Bronchial epithelial cell (primary cell): ENCODE measurements at regions not wholly inside any gene's neighbourhood (a gene's known extent, or its start where the extent isn't known, plus 50 kb on each side); places are given as distances from the start of the nearest gene placed in this dataset.

Source experiments
- DNase-seq: peaks from one replicate; pipeline ENCODE4 v3.0.0-alpha.2; 2010; ENCODE audit warnings: low read depth
- FAIRE-seq: peaks from 2 replicates; lab custom pipeline; 2011; peaks lifted over from hg19 to GRCh38; lab: Jason Lieb, UNC
- H3K27me3 ChIP-seq: 2 replicates; pipeline ENCODE4 v1.5.1; 2011; ENCODE audit warnings: low read length; ENCODE audit not compliant: control insufficient read depth, insufficient read depth
- H3K36me3 ChIP-seq: 2 replicates; pipeline ENCODE4 v1.5.1; 2011; ENCODE audit warnings: low read length; ENCODE audit not compliant: control insufficient read depth, insufficient read depth
- H3K4me3 ChIP-seq: 2 replicates; pipeline ENCODE4 v1.5.1; 2011; ENCODE audit warnings: mild to moderate bottlenecking, low read depth, low read length, control low read depth
- CTCF ChIP-seq: IDR thresholded peaks from 2 replicates; pipeline ENCODE4 v1.5.1; 2011; ENCODE audit warnings: mild to moderate bottlenecking, moderate library complexity, low read length, control low read depth, inconsistent platforms; ENCODE audit not compliant: insufficient read depth, severe bottlenecking

GRCh38 chr4:66339007-66339406 lies 668.7 kb upstream of the EPHA5 start:
- TF ChIP-seq CTCF, result no peak
- no peaks in the 10 kb centered on the region for H3K36me3 ChIP-seq
- no peak overlapping the region for H3K4me3 ChIP-seq
- no peaks in the 10 kb centered on the region for H3K27me3 ChIP-seq
- DNase-seq (no peak), FAIRE-seq (no peak)

GRCh38 chr4:66331761-66332160 lies 661.5 kb upstream of the EPHA5 start:
- FAIRE-seq (no peak), DNase-seq (no peak)
- H3K27me3 ChIP-seq, result no peaks in the 10 kb centered on the region

GRCh38 chr4:66330125-66330524 lies 659.8 kb upstream of the EPHA5 start:
- FAIRE-seq (no peak), DNase-seq (no peak)
- TF ChIP-seq CTCF, result no peak
- no peak overlapping the region for H3K4me3 ChIP-seq
- no peaks in the 10 kb centered on the region for H3K27me3 ChIP-seq
- no peaks in the 10 kb centered on the region for H3K36me3 ChIP-seq

More at GRCh38 chr4:66331761-66332160, 661.5 kb upstream of the EPHA5 start:
- no peak for TF ChIP-seq CTCF
- no peaks in the 10 kb centered on the region for H3K36me3 ChIP-seq
- H3K4me3 ChIP-seq, result no peak overlapping the region

GRCh38 chr4:66328803-66329574 lies 658.7 kb upstream of the EPHA5 start:
- no peak for DNase-seq
- no peaks in the 10 kb centered on the region for H3K36me3 ChIP-seq
- no peak for TF ChIP-seq CTCF
- H3K27me3 ChIP-seq, result no peaks in the 10 kb centered on the region
- H3K4me3 ChIP-seq, result no peak overlapping the region
- no peak for FAIRE-seq

GRCh38 chr4:66307641-66308438 lies 637.6 kb upstream of the EPHA5 start:
- no peak overlapping the region for H3K4me3 ChIP-seq
- no peak for TF ChIP-seq CTCF
- FAIRE-seq (no peak), DNase-seq (no peak)
- no peaks in the 10 kb centered on the region for H3K36me3 ChIP-seq
- H3K27me3 ChIP-seq, result no peaks in the 10 kb centered on the region
